Liver (tissue), 3 donors: ENCODE measurements at regions not wholly inside any gene's neighbourhood (a gene's known extent, or its start where the extent isn't known, plus 50 kb on each side); places are given as distances from the start of the nearest gene placed in this dataset.

Experiments
- ATF3 ChIP-seq: IDR thresholded peaks from 2 replicates; pipeline ENCODE4 v1.6.1; 2016; ENCODE audit warnings: antibody characterized with exemption
- CTCF ChIP-seq: fragments of 150-350 bp; IDR thresholded peaks from 2 replicates; pipeline ENCODE4 v1.5.1; 2017; ENCODE audit warnings: improper control_type of control experiment, low read depth, low read length; ENCODE audit not compliant: missing input control
- EGR1 ChIP-seq, 2 donors: IDR thresholded peaks; 2 replicates each; pipeline ENCODE4 v1.6.1; 2016 to 2018; ENCODE audit warnings: antibody characterized with exemption in 2 of 2, low read depth in 2 of 2
- GABPA ChIP-seq, 2 donors: IDR thresholded peaks in 1 of 2; conservative IDR thresholded peaks in 1 of 2; 2 replicates each; pipeline ENCODE4 v1.6.1; 2016; ENCODE audit warnings: antibody characterized with exemption in 2 of 2, mild to moderate bottlenecking in 1 of 2, moderate library complexity in 1 of 2
- JUND ChIP-seq, 2 donors: IDR thresholded peaks; 2 replicates each; pipeline ENCODE4 v1.6.1; 2016; ENCODE audit warnings: antibody characterized with exemption in 2 of 2
- MAX ChIP-seq: IDR thresholded peaks from 2 replicates; pipeline ENCODE4 v1.6.1; 2016; ENCODE audit warnings: antibody characterized with exemption
- RAD21 ChIP-seq, 2 donors: IDR thresholded peaks; 2 replicates each; pipeline ENCODE4 v1.6.1; 2016; ENCODE audit warnings: antibody characterized with exemption in 2 of 2, mild to moderate bottlenecking in 2 of 2
- REST ChIP-seq: IDR thresholded peaks from 2 replicates; pipeline ENCODE4 v1.6.1; 2016; ENCODE audit warnings: antibody characterized with exemption, mild to moderate bottlenecking
- SP1 ChIP-seq: IDR thresholded peaks from 2 replicates; pipeline ENCODE4 v1.6.1; 2018; ENCODE audit warnings: antibody characterized with exemption, mild to moderate bottlenecking
- TAF1 ChIP-seq: conservative IDR thresholded peaks from 2 replicates; pipeline ENCODE4 v1.6.1; 2016; ENCODE audit warnings: antibody characterized with exemption, mild to moderate bottlenecking
- YY1 ChIP-seq: IDR thresholded peaks from 2 replicates; pipeline ENCODE4 v1.6.1; 2016; ENCODE audit warnings: antibody characterized with exemption, mild to moderate bottlenecking
- ZBTB33 ChIP-seq: IDR thresholded peaks from 2 replicates; pipeline ENCODE4 v1.6.1; 2016; ENCODE audit warnings: antibody characterized with exemption
- donor health status: healthy.
- donor health status: healthy.

- TF ChIP-seq CTCF = no peak
- TF ChIP-seq REST = no peak
- no peak for TF ChIP-seq EGR1 (IDR thresholded peaks at IDR 0.05; ENCODE audit: low read depth in 2 of 2)
- no peak for TF ChIP-seq SP1
- no peak for TF ChIP-seq GABPA (IDR thresholded peaks at IDR 0.05 in 1 of 2, conservative IDR thresholded peaks at IDR 0.05 in 1 of 2)
- TF ChIP-seq ZBTB33 = no peak
- TF ChIP-seq RAD21 (IDR thresholded peaks at IDR 0.05) = no peak
- no peak for TF ChIP-seq MAX
- no peak for TF ChIP-seq TAF1
- no peak for TF ChIP-seq YY1
- TF ChIP-seq ATF3 = no peak
- no peak for TF ChIP-seq JUND (IDR thresholded peaks at IDR 0.05)
Measured at GRCh38 chr9:18422296-18423036, 51.5 kb upstream of the ADAMTSL1 start.
